GM12878 (cell line): ENCODE measurements at regions not wholly inside any gene's neighbourhood (a gene's known extent, or its start where the extent isn't known, plus 50 kb on each side); places are given as distances from the start of the nearest gene placed in this dataset.

Experiments used
- ATAC-seq: fragments of 200-7000 bp; cut with Tn5 transposase; 3 replicates; pipeline ENCODE4 v1.9.1; 2020; ENCODE audit warnings: mild to moderate bottlenecking, moderate library complexity
- BruUV-seq: library from RNA; stranded (reverse); fragments of 400-500 nt; replicated peaks from 2 replicates; lab custom pipeline; 2021; lab: Mats Ljungman, UMichigan
- CTCF ChIA-PET: fragments of 300-600 bp; sonication (Branson Sonifier 250); formaldehyde crosslinking; extraction: SDS; loops from one replicate; lab custom pipeline; 2021; ENCODE audit warnings: inconsistent platforms; lab: Yijun Ruan, JAX
- POLR2A ChIA-PET: fragments of 350-600 bp; formaldehyde crosslinking; extraction: SDS; loops from one replicate; lab custom pipeline; 2021; ENCODE audit warnings: inconsistent platforms; lab: Charles Lee
- RAD21 ChIA-PET: fragments of 300-600 bp; sonication (Branson Sonifier 250); formaldehyde crosslinking; loops from one replicate; lab custom pipeline; 2023; ENCODE audit warnings: antibody characterized with exemption; ENCODE audit not compliant: unreplicated experiment; lab: Charles Lee
- SMC1A ChIA-PET: fragments of 300-600 bp; sonication (Branson Sonifier 250); formaldehyde crosslinking; loops from one replicate; lab custom pipeline; 2023; ENCODE audit not compliant: unreplicated experiment, uncharacterized antibody; lab: Charles Lee
- DNase-seq: peaks from one replicate; pipeline ENCODE4 v3.0.0-alpha.2; 2011; ENCODE audit warnings: low read depth, low spot score
- FAIRE-seq: peaks from 3 replicates; lab custom pipeline; 2011; peaks lifted over from hg19 to GRCh38; lab: Jason Lieb, UNC
- H2AFZ ChIP-seq: 2 replicates; pipeline ENCODE4 v1.6.0; 2011; ENCODE audit warnings: low read depth, low read length, control low read depth; ENCODE audit not compliant: control insufficient read depth
- H3K27ac ChIP-seq: 2 replicates; pipeline ENCODE4 v1.5.1; 2011; ENCODE audit warnings: control low read depth; ENCODE audit not compliant: control insufficient read depth, insufficient read depth
- H3K27me3 ChIP-seq, 2 experiments: replicated peaks in 1 of 2; 2 replicates each; pipeline versions ENCODE4 v1.6.0 to v1.6.1; 2011; ENCODE audit warnings: low read length in 1 of 2; ENCODE audit not compliant: control insufficient read depth in 2 of 2, insufficient read depth in 2 of 2
- H3K36me3 ChIP-seq, 2 experiments: 2 replicates each; pipeline ENCODE4 v1.5.1; 2011; ENCODE audit warnings: low read length in 1 of 2; ENCODE audit not compliant: control insufficient read depth in 2 of 2, insufficient read depth in 2 of 2
- H3K4me1 ChIP-seq: 2 replicates; pipeline ENCODE4 v1.6.1; 2011; ENCODE audit warnings: mild to moderate bottlenecking, low read length, moderate library complexity, mixed read lengths; ENCODE audit not compliant: control insufficient read depth, insufficient read depth
- H3K4me2 ChIP-seq: 2 replicates; pipeline ENCODE4 v1.6.0; 2011; ENCODE audit warnings: control low read depth; ENCODE audit not compliant: control insufficient read depth, insufficient read depth
- H3K4me3 ChIP-seq: fragments of 200-600 bp; sonication (generic); 2 replicates; pipeline ENCODE4 v1.5.1; 2016
- H3K79me2 ChIP-seq: 2 replicates; pipeline ENCODE4 v1.6.0; 2011; ENCODE audit warnings: low read length; ENCODE audit not compliant: control insufficient read depth, insufficient read depth
- H3K9ac ChIP-seq: 2 replicates; pipeline ENCODE4 v1.8.0; 2011; ENCODE audit warnings: low read length, control low read depth, mixed read lengths; ENCODE audit not compliant: control insufficient read depth, insufficient read depth
- H3K9me3 ChIP-seq: replicated peaks from 3 replicates; pipeline ENCODE4 v1.5.1; 2011; ENCODE audit warnings: mild to moderate bottlenecking, low read length; ENCODE audit not compliant: control insufficient read depth, insufficient read depth
- H4K20me1 ChIP-seq: 2 replicates; pipeline ENCODE4 v1.6.0; 2011; ENCODE audit not compliant: control insufficient read depth, insufficient read depth
- CTCF ChIP-seq, 3 experiments: IDR thresholded peaks in 2 of 3; conservative IDR thresholded peaks in 1 of 3; 2 replicates each; pipeline ENCODE4 v1.5.1; 2011; ENCODE audit warnings: low read depth in 3 of 3, low read length in 3 of 3, mild to moderate bottlenecking in 3 of 3, control low read depth in 2 of 3, moderate library complexity in 2 of 3, inconsistent platforms in 1 of 3, mixed read lengths in 1 of 3; ENCODE audit not compliant: control insufficient read depth in 2 of 3, insufficient read depth in 1 of 3; ENCODE audit errors: extremely low read depth in 1 of 3
- CUX1 ChIP-seq: IDR thresholded peaks from 2 replicates; pipeline ENCODE4 v1.6.1; 2012; ENCODE audit warnings: improper control_type of control experiment, low read depth, low read length; ENCODE audit not compliant: insufficient replicate concordance
- NFXL1 ChIP-seq: fragments of 450-650 bp; IDR thresholded peaks from 2 replicates; pipeline ENCODE4 v1.6.1; 2017; ENCODE audit warnings: antibody characterized with exemption, mild to moderate bottlenecking, borderline replicate concordance
- PML ChIP-seq: IDR thresholded peaks from 2 replicates; pipeline ENCODE4 v1.6.1; 2012; ENCODE audit warnings: low read length, inconsistent platforms
- SMAD5 ChIP-seq: IDR thresholded peaks from 2 replicates; pipeline ENCODE4 v1.6.1; 2016; ENCODE audit warnings: antibody characterized with exemption, low read depth
- SP1 ChIP-seq: IDR thresholded peaks from one replicate; pipeline ENCODE4 v1.6.1; 2011; ENCODE audit warnings: low read depth, low read length
- ZNF207 ChIP-seq: fragments of 450-650 bp; IDR thresholded peaks from 2 replicates; pipeline ENCODE4 v1.6.1; 2014; ENCODE audit warnings: antibody characterized with exemption, mild to moderate bottlenecking, borderline replicate concordance
- WGBS: methylation state at CpG from one replicate; pipeline ENCODE4 v1.1.6; 2016; ENCODE audit warnings: low lambda C conversion rate; ENCODE audit not compliant: insufficient replicate concordance, insufficient coverage; ENCODE audit errors: missing lambda C conversion rate; 5-methylcytosine and 5-hydroxymethylcytosine counted together
- in situ Hi-C: fragments of 300-500 bp; cut with MboI; formaldehyde crosslinking; loops from 9 replicates; pipeline ENCODE4 v1.14.3; 2018; ENCODE audit warnings: mixed read lengths
- intact Hi-C: fragments of 100-400 bp; cut with micrococcal nuclease; formaldehyde crosslinking; loops from one replicate; pipeline ENCODE4 v1.14.2; 2022; ENCODE audit not compliant: unreplicated experiment
- TF ChIP-seq, protein P1 (sequence below): IDR thresholded peaks from 2 replicates; pipeline ENCODE4 v1.6.1; 2012; ENCODE audit warnings: low read depth, low read length, improper control_type of control experiment
- TF ChIP-seq, protein P2 (sequence below): fragments of 450-650 bp; IDR thresholded peaks from 2 replicates; pipeline ENCODE4 v1.6.1; 2017; ENCODE audit warnings: mild to moderate bottlenecking, moderate library complexity

- intact Hi-C loops (no loop called here), in situ Hi-C loops (no loop called here)
- 32% methylated on average over 2 of the region's 2 CpGs for WGBS
- Histone ChIP-seq H3K27me3 (no peaks in the 10 kb centered on the region), H3K79me2 (no peaks in the 10 kb centered on the region), H3K27ac (no peak overlapping the region), H3K4me3 (no peak overlapping the region), H3K4me2 (no peak overlapping the region), H3K4me1 (no peaks in the 10 kb centered on the region), H3K9me3 (no peaks in the 10 kb centered on the region), H2AFZ (no peak overlapping the region), H3K9ac (no peak overlapping the region), H3K36me3 (no peaks in the 10 kb centered on the region), H4K20me1 (no peaks in the 10 kb centered on the region)
- ChIA-PET POLR2A (no interaction called here), RAD21 (interaction anchor here (1.1 kb wide), 1 partner anchor 28 kb away, joined by 3 read pairs; no protein-coding TSS in a partner anchor), SMC1A (no interaction called here), CTCF (interaction anchor here (4.2 to 6.5 kb wide), 2 partner anchors 13 to 17 kb away, joined by 18 to 92 read pairs; no protein-coding TSS in a partner anchor)
- no peak for DNase-seq
- TF ChIP-seq PML (no peak), CTCF (IDR thresholded peaks at IDR 0.05 in 2 of 3, conservative IDR thresholded peaks at IDR 0.05 in 1 of 3; ENCODE audit: control insufficient read depth in 2 of 3, extremely low read depth in 1 of 3, insufficient read depth in 1 of 3, low read depth in 3 of 3, low read length in 3 of 3) (no peak), SMAD5 (no peak), ZNF207 (no peak), NFXL1 (no peak), CUX1 (no peak), SP1 (no peak)
- TF ChIP-seq, protein P1, sequence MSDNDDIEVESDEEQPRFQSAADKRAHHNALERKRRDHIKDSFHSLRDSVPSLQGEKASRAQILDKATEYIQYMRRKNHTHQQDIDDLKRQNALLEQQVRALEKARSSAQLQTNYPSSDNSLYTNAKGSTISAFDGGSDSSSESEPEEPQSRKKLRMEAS, result no peak
- TF ChIP-seq, protein P2, sequence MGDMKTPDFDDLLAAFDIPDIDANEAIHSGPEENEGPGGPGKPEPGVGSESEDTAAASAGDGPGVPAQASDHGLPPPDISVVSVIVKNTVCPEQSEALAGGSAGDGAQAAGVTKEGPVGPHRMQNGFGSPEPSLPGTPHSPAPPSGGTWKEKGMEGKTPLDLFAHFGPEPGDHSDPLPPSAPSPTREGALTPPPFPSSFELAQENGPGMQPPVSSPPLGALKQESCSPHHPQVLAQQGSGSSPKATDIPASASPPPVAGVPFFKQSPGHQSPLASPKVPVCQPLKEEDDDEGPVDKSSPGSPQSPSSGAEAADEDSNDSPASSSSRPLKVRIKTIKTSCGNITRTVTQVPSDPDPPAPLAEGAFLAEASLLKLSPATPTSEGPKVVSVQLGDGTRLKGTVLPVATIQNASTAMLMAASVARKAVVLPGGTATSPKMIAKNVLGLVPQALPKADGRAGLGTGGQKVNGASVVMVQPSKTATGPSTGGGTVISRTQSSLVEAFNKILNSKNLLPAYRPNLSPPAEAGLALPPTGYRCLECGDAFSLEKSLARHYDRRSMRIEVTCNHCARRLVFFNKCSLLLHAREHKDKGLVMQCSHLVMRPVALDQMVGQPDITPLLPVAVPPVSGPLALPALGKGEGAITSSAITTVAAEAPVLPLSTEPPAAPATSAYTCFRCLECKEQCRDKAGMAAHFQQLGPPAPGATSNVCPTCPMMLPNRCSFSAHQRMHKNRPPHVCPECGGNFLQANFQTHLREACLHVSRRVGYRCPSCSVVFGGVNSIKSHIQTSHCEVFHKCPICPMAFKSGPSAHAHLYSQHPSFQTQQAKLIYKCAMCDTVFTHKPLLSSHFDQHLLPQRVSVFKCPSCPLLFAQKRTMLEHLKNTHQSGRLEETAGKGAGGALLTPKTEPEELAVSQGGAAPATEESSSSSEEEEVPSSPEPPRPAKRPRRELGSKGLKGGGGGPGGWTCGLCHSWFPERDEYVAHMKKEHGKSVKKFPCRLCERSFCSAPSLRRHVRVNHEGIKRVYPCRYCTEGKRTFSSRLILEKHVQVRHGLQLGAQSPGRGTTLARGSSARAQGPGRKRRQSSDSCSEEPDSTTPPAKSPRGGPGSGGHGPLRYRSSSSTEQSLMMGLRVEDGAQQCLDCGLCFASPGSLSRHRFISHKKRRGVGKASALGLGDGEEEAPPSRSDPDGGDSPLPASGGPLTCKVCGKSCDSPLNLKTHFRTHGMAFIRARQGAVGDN, result peak; percentile 35; the same call in 1 of the 2 replicates
- FAIRE-seq, result no peak
- no TSS peak for BruUV-seq
- peak; percentile 48 for ATAC-seq
These were observed 178.8 kb downstream of the KATNAL1 start for GRCh38 chr13:30128591-30128990.
